ENCODE measurements at regions not wholly inside any gene's neighbourhood (a gene's known extent, or its start where the extent isn't known, plus 50 kb on each side); places are given as distances from the start of the nearest gene placed in this dataset.

GRCh38 chr12:34327671-34328070, 305.4 kb downstream of the ALG10 start:
- H3K9me3 ChIP-seq (ENCODE audit: low read length) = no peaks in the 10 kb centered on the region
- no peak overlapping the region for H3K27ac ChIP-seq (ENCODE audit: low read depth, low read length)
- H3K4me1 ChIP-seq (ENCODE audit: insufficient read depth, low read length) = no peaks in the 10 kb centered on the region
- H3K9ac ChIP-seq (ENCODE audit: low read length) = no peak overlapping the region
- H3K27me3 ChIP-seq (ENCODE audit: control insufficient read depth in 1 of 2, insufficient read depth in 2 of 2, low read length in 2 of 2) = no peaks in the 10 kb centered on the region
- no peaks in the 10 kb centered on the region for H3K36me3 ChIP-seq (ENCODE audit: insufficient read depth, low read length)
- H3K4me3 ChIP-seq (ENCODE audit: low read depth in 1 of 2, low read length in 2 of 2) = no peak overlapping the region

- no peaks in the 10 kb centered on the region for H3K36me3 ChIP-seq (ENCODE audit: insufficient read depth, low read length)
- H3K4me1 ChIP-seq (ENCODE audit: insufficient read depth, low read length) = no peaks in the 10 kb centered on the region
- H3K9me3 ChIP-seq (ENCODE audit: low read length) = no peaks in the 10 kb centered on the region
- H3K4me3 ChIP-seq (ENCODE audit: low read depth in 1 of 2, low read length in 2 of 2) = no peak overlapping the region
- H3K27ac ChIP-seq (ENCODE audit: low read depth, low read length) = no peak overlapping the region
- H3K27me3 ChIP-seq (ENCODE audit: control insufficient read depth in 1 of 2, insufficient read depth in 2 of 2, low read length in 2 of 2) = peaks cover 0 to 14% of the 10 kb centered on the region in 2 donors
- no peak overlapping the region for H3K9ac ChIP-seq (ENCODE audit: low read length)
Measured at GRCh38 chr12:34333337-34333736, 311.0 kb downstream of the ALG10 start.

GRCh38 chr12:34334538-34334937, 312.2 kb downstream of the ALG10 start:
- H3K4me1 ChIP-seq (ENCODE audit: insufficient read depth, low read length) = no peaks in the 10 kb centered on the region
- H3K36me3 ChIP-seq (ENCODE audit: insufficient read depth, low read length) = no peaks in the 10 kb centered on the region
- no peaks in the 10 kb centered on the region for H3K9me3 ChIP-seq (ENCODE audit: low read length)
- no peak overlapping the region for H3K9ac ChIP-seq (ENCODE audit: low read length)
- peaks cover 0 to 14% of the 10 kb centered on the region in 2 donors for H3K27me3 ChIP-seq (ENCODE audit: control insufficient read depth in 1 of 2, insufficient read depth in 2 of 2, low read length in 2 of 2)
- H3K4me3 ChIP-seq (ENCODE audit: low read depth in 1 of 2, low read length in 2 of 2) = no peak overlapping the region
- no peak overlapping the region for H3K27ac ChIP-seq (ENCODE audit: low read depth, low read length)

GRCh38 chr12:34334953-34335743, 312.9 kb downstream of the ALG10 start:
- Histone ChIP-seq H3K27me3 (ENCODE audit: control insufficient read depth in 1 of 2, insufficient read depth in 2 of 2, low read length in 2 of 2) (peaks cover 0 to 14% of the 10 kb centered on the region in 2 donors), H3K9ac (ENCODE audit: low read length) (no peak overlapping the region), H3K4me1 (ENCODE audit: insufficient read depth, low read length) (no peaks in the 10 kb centered on the region), H3K9me3 (ENCODE audit: low read length) (no peaks in the 10 kb centered on the region), H3K36me3 (ENCODE audit: insufficient read depth, low read length) (no peaks in the 10 kb centered on the region), H3K4me3 (ENCODE audit: low read depth in 1 of 2, low read length in 2 of 2) (no peak overlapping the region), H3K27ac (ENCODE audit: low read depth, low read length) (no peak overlapping the region)

GRCh38 chr12:34335819-34336262, 313.5 kb downstream of the ALG10 start:
- Histone ChIP-seq H3K9me3 (ENCODE audit: low read length) (no peaks in the 10 kb centered on the region), H3K9ac (ENCODE audit: low read length) (no peak overlapping the region), H3K27ac (ENCODE audit: low read depth, low read length) (no peak overlapping the region), H3K27me3 (ENCODE audit: control insufficient read depth in 1 of 2, insufficient read depth in 2 of 2, low read length in 2 of 2) (peaks cover 0 to 14% of the 10 kb centered on the region in 2 donors), H3K36me3 (ENCODE audit: insufficient read depth, low read length) (no peaks in the 10 kb centered on the region), H3K4me1 (ENCODE audit: insufficient read depth, low read length) (no peaks in the 10 kb centered on the region), H3K4me3 (ENCODE audit: low read depth in 1 of 2, low read length in 2 of 2) (no peak overlapping the region)

- Histone ChIP-seq H3K9ac (ENCODE audit: low read length) (no peak overlapping the region), H3K27ac (ENCODE audit: low read depth, low read length) (no peak overlapping the region), H3K4me1 (ENCODE audit: insufficient read depth, low read length) (no peaks in the 10 kb centered on the region), H3K9me3 (ENCODE audit: low read length) (no peaks in the 10 kb centered on the region), H3K36me3 (ENCODE audit: insufficient read depth, low read length) (no peaks in the 10 kb centered on the region), H3K4me3 (ENCODE audit: low read depth in 1 of 2, low read length in 2 of 2) (no peak overlapping the region), H3K27me3 (ENCODE audit: control insufficient read depth in 1 of 2, insufficient read depth in 2 of 2, low read length in 2 of 2) (peaks cover 0 to 14% of the 10 kb centered on the region in 2 donors)
Measured at GRCh38 chr12:34336619-34337465, 314.5 kb downstream of the ALG10 start.

GRCh38 chr12:34338751-34339150, 316.5 kb downstream of the ALG10 start:
- Histone ChIP-seq H3K4me1 (ENCODE audit: insufficient read depth, low read length) (no peaks in the 10 kb centered on the region), H3K27ac (ENCODE audit: low read depth, low read length) (no peak overlapping the region), H3K27me3 (ENCODE audit: control insufficient read depth in 1 of 2, insufficient read depth in 2 of 2, low read length in 2 of 2) (peaks cover 0 to 12% of the 10 kb centered on the region in 2 donors), H3K36me3 (ENCODE audit: insufficient read depth, low read length) (no peaks in the 10 kb centered on the region), H3K9ac (ENCODE audit: low read length) (no peak overlapping the region), H3K9me3 (ENCODE audit: low read length) (no peaks in the 10 kb centered on the region), H3K4me3 (ENCODE audit: low read depth in 1 of 2, low read length in 2 of 2) (no peak overlapping the region)

GRCh38 chr12:34339922-34340321, 317.6 kb downstream of the ALG10 start:
- Histone ChIP-seq H3K9me3 (ENCODE audit: low read length) (no peaks in the 10 kb centered on the region), H3K4me3 (ENCODE audit: low read depth in 1 of 2, low read length in 2 of 2) (no peak overlapping the region), H3K4me1 (ENCODE audit: insufficient read depth, low read length) (no peaks in the 10 kb centered on the region), H3K27me3 (ENCODE audit: control insufficient read depth in 1 of 2, insufficient read depth in 2 of 2, low read length in 2 of 2) (peaks cover 0 to under 1% of the 10 kb centered on the region in 2 donors), H3K9ac (ENCODE audit: low read length) (no peak overlapping the region), H3K27ac (ENCODE audit: low read depth, low read length) (no peak overlapping the region), H3K36me3 (ENCODE audit: insufficient read depth, low read length) (no peaks in the 10 kb centered on the region)

GRCh38 chr12:34340534-34341361, 318.5 kb downstream of the ALG10 start:
- Histone ChIP-seq H3K4me3 (ENCODE audit: low read depth in 1 of 2, low read length in 2 of 2) (no peak overlapping the region), H3K27me3 (ENCODE audit: control insufficient read depth in 1 of 2, insufficient read depth in 2 of 2, low read length in 2 of 2) (peaks cover 0 to 2% of the 10 kb centered on the region in 2 donors), H3K4me1 (ENCODE audit: insufficient read depth, low read length) (no peaks in the 10 kb centered on the region), H3K27ac (ENCODE audit: low read depth, low read length) (no peak overlapping the region), H3K9ac (ENCODE audit: low read length) (no peak overlapping the region), H3K36me3 (ENCODE audit: insufficient read depth, low read length) (no peaks in the 10 kb centered on the region), H3K9me3 (ENCODE audit: low read length) (no peaks in the 10 kb centered on the region)

GRCh38 chr12:34341362-34341733, 319.1 kb downstream of the ALG10 start:
- peaks cover 0 to 6% of the 10 kb centered on the region in 2 donors for H3K27me3 ChIP-seq (ENCODE audit: control insufficient read depth in 1 of 2, insufficient read depth in 2 of 2, low read length in 2 of 2)
- no peak overlapping the region for H3K9ac ChIP-seq (ENCODE audit: low read length)
- H3K27ac ChIP-seq (ENCODE audit: low read depth, low read length) = no peak overlapping the region
- no peaks in the 10 kb centered on the region for H3K9me3 ChIP-seq (ENCODE audit: low read length)
- no peaks in the 10 kb centered on the region for H3K36me3 ChIP-seq (ENCODE audit: insufficient read depth, low read length)
- no peak overlapping the region for H3K4me3 ChIP-seq (ENCODE audit: low read depth in 1 of 2, low read length in 2 of 2)
- no peaks in the 10 kb centered on the region for H3K4me1 ChIP-seq (ENCODE audit: insufficient read depth, low read length)

- no peaks in the 10 kb centered on the region for H3K9me3 ChIP-seq (ENCODE audit: low read length)
- no peak overlapping the region for H3K27ac ChIP-seq (ENCODE audit: low read depth, low read length)
- no peak overlapping the region for H3K9ac ChIP-seq (ENCODE audit: low read length)
- no peaks in the 10 kb centered on the region for H3K4me1 ChIP-seq (ENCODE audit: insufficient read depth, low read length)
- H3K27me3 ChIP-seq (ENCODE audit: control insufficient read depth in 1 of 2, insufficient read depth in 2 of 2, low read length in 2 of 2) = peaks cover 0 to 9% of the 10 kb centered on the region in 2 donors
- H3K4me3 ChIP-seq (ENCODE audit: low read depth in 1 of 2, low read length in 2 of 2) = no peak overlapping the region
- H3K36me3 ChIP-seq (ENCODE audit: insufficient read depth, low read length) = no peaks in the 10 kb centered on the region
Measured at GRCh38 chr12:34342048-34342447, 319.8 kb downstream of the ALG10 start.
